ENCODE measurements at regions not wholly inside any gene's neighbourhood (a gene's known extent, or its start where the extent isn't known, plus 50 kb on each side); places are given as distances from the start of the nearest gene placed in this dataset.

DNA sequence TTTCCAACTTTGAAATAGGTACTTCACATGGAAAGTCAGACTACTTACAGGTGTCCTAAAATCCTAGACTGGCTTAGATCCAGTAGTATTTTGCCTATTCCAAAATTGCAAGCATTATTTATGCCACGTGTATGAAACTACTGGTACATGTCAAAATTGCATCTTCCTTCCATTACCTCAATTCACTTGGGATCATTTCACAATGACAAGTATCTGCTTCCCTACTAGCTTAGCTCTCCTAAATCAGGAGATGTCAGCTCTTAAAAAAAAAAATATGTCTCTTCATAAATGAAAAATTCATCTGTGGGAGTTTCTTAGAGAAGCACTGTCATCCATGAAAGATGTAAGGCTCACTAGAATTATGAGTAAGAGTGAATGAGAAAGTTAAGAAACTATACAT is 466.6 kb upstream of the MANEA start:
- no peak overlapping the region for H2BK5ac ChIP-seq (ENCODE audit: low read depth, low read length)
- no peaks in the 10 kb centered on the region for H3K36me3 ChIP-seq (ENCODE audit: control insufficient read depth in 2 of 4, insufficient read depth in 4 of 4, low read length in 3 of 4)
- H3K9me3 ChIP-seq (ENCODE audit: insufficient read depth in 2 of 2, low read depth in 1 of 2, low read length in 1 of 2), result no peaks in the 10 kb centered on the region
- H3K4me2 ChIP-seq (ENCODE audit: insufficient read depth in 1 of 2, low read depth in 2 of 2, low read length in 2 of 2), result no peak overlapping the region
- no peak overlapping the region for H2BK20ac ChIP-seq (ENCODE audit: low read length)
- H2BK15ac ChIP-seq (ENCODE audit: low read length), result no peak overlapping the region
- H3K27me3 ChIP-seq (replicated peaks in 1 of 4; ENCODE audit: control insufficient read depth in 3 of 4, extremely low read depth in 1 of 4, insufficient read depth in 3 of 4, low read length in 3 of 4), result no peaks in the 10 kb centered on the region
- CTCF ChIA-PET (ENCODE audit: partially characterized antibody), result interaction anchor here (1.1 to 1.2 kb wide), 2 partner anchors 18 to 26 kb away, joined by 4 read pairs; no protein-coding TSS in a partner anchor
- H3K4me3 ChIP-seq (ENCODE audit: extremely low read depth in 1 of 4, insufficient read depth in 2 of 4, low read depth in 3 of 4, low read length in 4 of 4), result no peak overlapping the region
- H4K8ac ChIP-seq (ENCODE audit: extremely low read depth, insufficient read depth, low read length), result no peak overlapping the region
- no peaks in the 10 kb centered on the region for H3K4me1 ChIP-seq (replicated peaks in 1 of 4; ENCODE audit: control insufficient read depth in 3 of 4, insufficient read depth in 4 of 4, low read length in 3 of 4)
- no peak overlapping the region for H3K56ac ChIP-seq (replicated peaks; ENCODE audit: insufficient read length, low read depth, low read length)
- no peak overlapping the region for H3K4ac ChIP-seq (replicated peaks; ENCODE audit: insufficient read length, low read depth, low read length)
- POLR2A ChIA-PET (ENCODE audit: partially characterized antibody), result no interaction called here
- no peak overlapping the region for H2AK5ac ChIP-seq (ENCODE audit: low read depth, low read length)
- no peak overlapping the region for H3K27ac ChIP-seq (ENCODE audit: low read depth, low read length)
- H3K14ac ChIP-seq (ENCODE audit: insufficient read length), result no peak overlapping the region
- FAIRE-seq (no peak), DNase-seq (ENCODE audit: low read depth in 1 of 2, low spot score in 2 of 2) (no peak)
- H4K20me1 ChIP-seq (replicated peaks in 1 of 2; ENCODE audit: control insufficient read depth in 1 of 2, insufficient read depth in 2 of 2, low read length in 2 of 2), result no peaks in the 10 kb centered on the region
- H3K18ac ChIP-seq (ENCODE audit: extremely low read depth, low read length), result no peak overlapping the region
- H3K79me2 ChIP-seq (ENCODE audit: control insufficient read depth in 1 of 2, insufficient read depth in 2 of 2, low read length in 2 of 2), result no peaks in the 10 kb centered on the region
- TF ChIP-seq TEAD4 (IDR thresholded peaks at IDR 0.05; ENCODE audit: low read depth, low read length) (no peak), EZH2 (IDR thresholded peaks at IDR 0.05; ENCODE audit: low read depth, low read length, severe bottlenecking) (no peak), SIN3A (conservative IDR thresholded peaks at IDR 0.05 in 1 of 2, IDR thresholded peaks at IDR 0.05 in 1 of 2; ENCODE audit: low read depth in 1 of 2, low read length in 2 of 2) (no peak), SIRT6 (IDR thresholded peaks at IDR 0.05; ENCODE audit: low read length) (no peak)
- H2BK120ac ChIP-seq (replicated peaks; ENCODE audit: low read depth, low read length), result no peak overlapping the region
- no peak overlapping the region for H4K5ac ChIP-seq (ENCODE audit: insufficient read length, low read depth, low read length)
- H2AFZ ChIP-seq (ENCODE audit: low read length), result no peak overlapping the region
- H3K79me1 ChIP-seq (ENCODE audit: low read depth, low read length), result no peaks in the 10 kb centered on the region
- no peak overlapping the region for H3K23ac ChIP-seq (ENCODE audit: insufficient read length)
- 83% methylated on average over 1 of the region's 1 CpG; no CpG with 5 or more reads in 1 of the 2 experiments for WGBS, 2 experiments (ENCODE audit: extremely low coverage in 1 of 2, insufficient coverage in 1 of 2, insufficient read length in 1 of 2, insufficient replicate concordance in 2 of 2, low coverage in 1 of 2, low lambda C conversion rate in 2 of 2, missing lambda C conversion rate in 1 of 2)
- H3K9ac ChIP-seq (replicated peaks in 1 of 4; ENCODE audit: extremely low read depth in 1 of 4, low read depth in 3 of 4, low read length in 3 of 4), result no peak overlapping the region
- no peak overlapping the region for H2BK12ac ChIP-seq (ENCODE audit: low read depth, low read length)
- H3K23me2 ChIP-seq (ENCODE audit: low read depth, low read length), result no peaks in the 10 kb centered on the region
- no peak overlapping the region for H4K91ac ChIP-seq (replicated peaks; ENCODE audit: insufficient read length, low read length)
